IMR-90 (cell line): ENCODE measurements at regions not wholly inside any gene's neighbourhood (a gene's known extent, or its start where the extent isn't known, plus 50 kb on each side); places are given as distances from the start of the nearest gene placed in this dataset.
"Not testable (repeated sequence)": the region's sequence is repeated elsewhere in the genome, so short reads cannot be mapped to it uniquely, and the experiment has no call there.

Experiments
- BHLHE40 ChIP-seq: fragments of 150-350 bp; IDR thresholded peaks from 2 replicates; pipeline ENCODE4 v1.6.1; 2016; ENCODE audit warnings: mild to moderate bottlenecking, low read depth, low read length
- TF ChIP-seq, protein P1 (sequence below): conservative IDR thresholded peaks from 2 replicates; pipeline ENCODE4 v1.5.1; 2012; ENCODE audit warnings: mild to moderate bottlenecking, low read depth, low read length, improper control_type of control experiment
- TF ChIP-seq, protein P2 (sequence below): fragments of 150-350 bp; IDR thresholded peaks from 2 replicates; pipeline ENCODE4 v1.6.1; 2016; ENCODE audit warnings: low read depth, mild to moderate bottlenecking, low read length, moderate library complexity, borderline replicate concordance

DNA sequence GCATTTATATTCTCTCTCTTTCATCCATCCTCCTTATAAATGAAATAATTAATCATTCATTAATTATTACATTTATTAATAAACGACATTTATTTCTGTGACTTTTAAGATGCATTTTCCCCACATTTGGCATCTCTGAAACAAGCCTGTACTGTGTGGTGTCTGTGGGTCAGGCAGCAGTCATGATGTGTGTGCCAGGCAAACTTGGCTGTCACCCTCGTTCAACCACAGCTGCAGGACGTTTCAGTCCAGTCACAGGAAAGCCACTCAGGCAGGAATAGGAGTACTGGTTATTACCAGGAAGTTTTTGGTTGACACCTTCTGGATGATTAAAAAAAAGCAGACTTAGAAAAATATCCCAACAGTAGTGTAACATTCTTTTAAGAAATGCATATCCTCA, 175.6 kb upstream of the LRRC61 start:
- TF ChIP-seq, protein P1, sequence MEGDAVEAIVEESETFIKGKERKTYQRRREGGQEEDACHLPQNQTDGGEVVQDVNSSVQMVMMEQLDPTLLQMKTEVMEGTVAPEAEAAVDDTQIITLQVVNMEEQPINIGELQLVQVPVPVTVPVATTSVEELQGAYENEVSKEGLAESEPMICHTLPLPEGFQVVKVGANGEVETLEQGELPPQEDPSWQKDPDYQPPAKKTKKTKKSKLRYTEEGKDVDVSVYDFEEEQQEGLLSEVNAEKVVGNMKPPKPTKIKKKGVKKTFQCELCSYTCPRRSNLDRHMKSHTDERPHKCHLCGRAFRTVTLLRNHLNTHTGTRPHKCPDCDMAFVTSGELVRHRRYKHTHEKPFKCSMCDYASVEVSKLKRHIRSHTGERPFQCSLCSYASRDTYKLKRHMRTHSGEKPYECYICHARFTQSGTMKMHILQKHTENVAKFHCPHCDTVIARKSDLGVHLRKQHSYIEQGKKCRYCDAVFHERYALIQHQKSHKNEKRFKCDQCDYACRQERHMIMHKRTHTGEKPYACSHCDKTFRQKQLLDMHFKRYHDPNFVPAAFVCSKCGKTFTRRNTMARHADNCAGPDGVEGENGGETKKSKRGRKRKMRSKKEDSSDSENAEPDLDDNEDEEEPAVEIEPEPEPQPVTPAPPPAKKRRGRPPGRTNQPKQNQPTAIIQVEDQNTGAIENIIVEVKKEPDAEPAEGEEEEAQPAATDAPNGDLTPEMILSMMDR: not testable (repeated sequence)
- not testable (repeated sequence) for TF ChIP-seq BHLHE40
- TF ChIP-seq, protein P2, sequence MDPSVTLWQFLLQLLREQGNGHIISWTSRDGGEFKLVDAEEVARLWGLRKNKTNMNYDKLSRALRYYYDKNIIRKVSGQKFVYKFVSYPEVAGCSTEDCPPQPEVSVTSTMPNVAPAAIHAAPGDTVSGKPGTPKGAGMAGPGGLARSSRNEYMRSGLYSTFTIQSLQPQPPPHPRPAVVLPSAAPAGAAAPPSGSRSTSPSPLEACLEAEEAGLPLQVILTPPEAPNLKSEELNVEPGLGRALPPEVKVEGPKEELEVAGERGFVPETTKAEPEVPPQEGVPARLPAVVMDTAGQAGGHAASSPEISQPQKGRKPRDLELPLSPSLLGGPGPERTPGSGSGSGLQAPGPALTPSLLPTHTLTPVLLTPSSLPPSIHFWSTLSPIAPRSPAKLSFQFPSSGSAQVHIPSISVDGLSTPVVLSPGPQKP: not testable (repeated sequence)
